DOHH2 (cell line): ENCODE measurements at regions not wholly inside any gene's neighbourhood (a gene's known extent, or its start where the extent isn't known, plus 50 kb on each side); places are given as distances from the start of the nearest gene placed in this dataset.

Source experiments
- H3F3A ChIP-seq: fragments of 200-600 bp; sonication (generic), shearing (Covaris generic); 2 replicates; pipeline ENCODE4 v1.6.0; 2016; ENCODE audit warnings: antibody characterized with exemption, mild to moderate bottlenecking; ENCODE audit not compliant: control insufficient read depth, insufficient read depth
- H3K27ac ChIP-seq: fragments of 200-600 bp; sonication (generic); 2 replicates; pipeline ENCODE4 v1.5.1; 2014; ENCODE audit warnings: low read depth, mild to moderate bottlenecking, low read length, moderate library complexity
- H3K27me3 ChIP-seq: fragments of 200-600 bp; sonication (generic); 2 replicates; pipeline ENCODE4 v1.6.1; 2014; ENCODE audit warnings: mild to moderate bottlenecking, low read length, mixed read lengths; ENCODE audit not compliant: control insufficient read depth
- H3K36me3 ChIP-seq: fragments of 200-600 bp; sonication (generic); 2 replicates; pipeline ENCODE4 v1.6.1; 2014; ENCODE audit warnings: mild to moderate bottlenecking, low read length, moderate library complexity, mixed read lengths; ENCODE audit not compliant: control insufficient read depth
- H3K4me1 ChIP-seq: fragments of 200-600 bp; sonication (generic); 2 replicates; pipeline ENCODE4 v1.6.1; 2014; ENCODE audit warnings: mild to moderate bottlenecking, low read length, mixed read lengths; ENCODE audit not compliant: control insufficient read depth
- H3K4me2 ChIP-seq: fragments of 200-600 bp; sonication (generic); 2 replicates; pipeline ENCODE4 v1.6.0; 2014; ENCODE audit warnings: mild to moderate bottlenecking, low read length, moderate library complexity
- H3K4me3 ChIP-seq: fragments of 200-600 bp; sonication (generic); 2 replicates; pipeline ENCODE4 v1.5.1; 2014; ENCODE audit warnings: mild to moderate bottlenecking, low read length, mixed read lengths
- H3K79me2 ChIP-seq: fragments of 200-600 bp; sonication (generic); 2 replicates; pipeline ENCODE4 v1.6.1; 2014; ENCODE audit warnings: mild to moderate bottlenecking, low read length, mixed read lengths; ENCODE audit not compliant: control insufficient read depth
- H3K9me2 ChIP-seq: fragments of 200-600 bp; sonication (generic); replicated peaks from 2 replicates; pipeline ENCODE4 v1.6.1; 2014; ENCODE audit warnings: mild to moderate bottlenecking, low read length, mixed read lengths; ENCODE audit not compliant: control insufficient read depth
- H3K9me3 ChIP-seq: fragments of 200-600 bp; sonication (generic); 2 replicates; pipeline ENCODE4 v1.6.1; 2014; ENCODE audit warnings: antibody characterized with exemption, low read length, mixed read lengths; ENCODE audit not compliant: control insufficient read depth, insufficient read depth
- H4K20me1 ChIP-seq: fragments of 200-600 bp; sonication (generic); 2 replicates; pipeline ENCODE4 v1.6.0; 2014; ENCODE audit warnings: low read depth, mild to moderate bottlenecking, antibody characterized with exemption, low read length, moderate library complexity; ENCODE audit not compliant: control insufficient read depth, insufficient read depth
- EZH2phosphoT487 ChIP-seq: fragments of 200-600 bp; sonication (generic); IDR thresholded peaks from 2 replicates; pipeline ENCODE4 v1.6.1; 2017; ENCODE audit warnings: borderline replicate concordance, mild to moderate bottlenecking, antibody characterized with exemption, low read length, moderate library complexity, mixed read lengths
- TF ChIP-seq, protein P1 (sequence below): fragments of 200-600 bp; sonication (generic); IDR thresholded peaks from one replicate; pipeline ENCODE4 v1.5.1; 2014; ENCODE audit warnings: antibody characterized with exemption, mild to moderate bottlenecking, low read depth, low read length; ENCODE audit not compliant: poor library complexity, severe bottlenecking

DNA sequence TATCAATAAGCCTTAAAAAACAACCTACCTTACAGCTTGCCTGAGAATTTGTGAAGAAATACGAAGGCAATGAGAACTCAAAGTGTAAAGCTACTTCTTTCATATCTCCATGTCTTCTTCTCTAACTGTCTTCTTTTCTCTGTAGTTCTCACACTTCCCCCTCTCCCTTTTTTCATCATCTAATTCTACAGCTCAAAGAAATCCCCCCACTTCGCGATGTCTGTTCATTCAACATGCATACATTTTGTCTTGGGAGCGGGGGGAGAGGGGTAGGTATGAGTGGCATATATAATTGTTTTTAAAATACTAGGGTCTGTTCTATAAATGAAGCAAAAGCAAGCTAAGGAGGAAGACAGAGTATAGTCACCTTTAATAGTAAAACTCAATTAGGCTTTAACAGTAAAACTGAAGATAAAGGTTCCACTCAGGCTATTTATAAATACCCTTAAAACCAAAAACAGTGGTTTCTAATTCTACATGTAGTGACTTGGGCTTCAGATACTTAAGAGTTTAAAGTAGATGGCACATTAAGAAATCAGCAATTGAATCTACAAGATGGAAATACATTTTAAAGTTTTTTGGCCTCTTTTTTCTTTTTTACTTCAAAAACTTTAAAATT, 106.9 kb downstream of the KLF12 start:
- Histone ChIP-seq H3K4me1 (peaks cover 41% of the 10 kb centered on the region), H3K27me3 (no peaks in the 10 kb centered on the region), H3K9me3 (no peaks in the 10 kb centered on the region), H3K79me2 (peaks cover 11% of the 10 kb centered on the region), H3F3A (no peaks in the 10 kb centered on the region; the same call in 1 of the 2 replicates), H3K36me3 (peaks cover 10% of the 10 kb centered on the region), H3K4me2 (peak overlapping the region; percentile 64), H3K9me2 (no peaks in the 10 kb centered on the region), H3K27ac (peak overlapping the region; percentile 33), H4K20me1 (no peaks in the 10 kb centered on the region), H3K4me3 (peak overlapping the region; percentile 38)
- TF ChIP-seq, protein P1, sequence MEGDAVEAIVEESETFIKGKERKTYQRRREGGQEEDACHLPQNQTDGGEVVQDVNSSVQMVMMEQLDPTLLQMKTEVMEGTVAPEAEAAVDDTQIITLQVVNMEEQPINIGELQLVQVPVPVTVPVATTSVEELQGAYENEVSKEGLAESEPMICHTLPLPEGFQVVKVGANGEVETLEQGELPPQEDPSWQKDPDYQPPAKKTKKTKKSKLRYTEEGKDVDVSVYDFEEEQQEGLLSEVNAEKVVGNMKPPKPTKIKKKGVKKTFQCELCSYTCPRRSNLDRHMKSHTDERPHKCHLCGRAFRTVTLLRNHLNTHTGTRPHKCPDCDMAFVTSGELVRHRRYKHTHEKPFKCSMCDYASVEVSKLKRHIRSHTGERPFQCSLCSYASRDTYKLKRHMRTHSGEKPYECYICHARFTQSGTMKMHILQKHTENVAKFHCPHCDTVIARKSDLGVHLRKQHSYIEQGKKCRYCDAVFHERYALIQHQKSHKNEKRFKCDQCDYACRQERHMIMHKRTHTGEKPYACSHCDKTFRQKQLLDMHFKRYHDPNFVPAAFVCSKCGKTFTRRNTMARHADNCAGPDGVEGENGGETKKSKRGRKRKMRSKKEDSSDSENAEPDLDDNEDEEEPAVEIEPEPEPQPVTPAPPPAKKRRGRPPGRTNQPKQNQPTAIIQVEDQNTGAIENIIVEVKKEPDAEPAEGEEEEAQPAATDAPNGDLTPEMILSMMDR: no peak
- no peak for TF ChIP-seq EZH2phosphoT487

DNA sequence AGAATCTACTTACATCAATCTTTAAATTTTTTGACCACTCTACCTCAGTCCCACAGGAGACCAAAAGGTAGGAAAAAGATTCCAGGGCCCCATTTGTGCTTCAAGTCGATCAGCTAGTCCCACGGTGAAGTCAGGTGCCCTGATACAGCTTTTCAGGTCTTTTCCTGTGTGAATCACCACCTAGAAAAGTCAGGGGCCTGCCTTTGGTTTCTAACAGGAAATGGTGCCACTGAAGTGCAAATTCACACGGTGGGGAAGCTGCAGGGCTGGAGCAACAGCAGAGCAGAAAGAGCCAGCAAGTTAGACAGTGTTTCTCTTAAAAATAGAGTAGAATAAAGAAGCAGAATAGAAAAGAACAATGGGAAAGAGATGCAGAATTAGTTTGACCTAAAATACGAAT, 107.5 kb downstream of the KLF12 start:
- H3K4me3 ChIP-seq: peak overlapping the region; percentile 38
- peaks cover 10% of the 10 kb centered on the region for H3K36me3 ChIP-seq
- H3K4me1 ChIP-seq: peaks cover 41% of the 10 kb centered on the region
- H3K27me3 ChIP-seq: no peaks in the 10 kb centered on the region
- H3K27ac ChIP-seq: peak overlapping the region; percentile 33
- H3F3A ChIP-seq: no peaks in the 10 kb centered on the region; the same call in 1 of the 2 replicates
- no peak for TF ChIP-seq EZH2phosphoT487
- TF ChIP-seq, protein P1: no peak
- peak overlapping the region; percentile 64 for H3K4me2 ChIP-seq
- H3K9me3 ChIP-seq: no peaks in the 10 kb centered on the region
- no peaks in the 10 kb centered on the region for H3K9me2 ChIP-seq
- no peaks in the 10 kb centered on the region for H4K20me1 ChIP-seq
- H3K79me2 ChIP-seq: peaks cover 10% of the 10 kb centered on the region

DNA sequence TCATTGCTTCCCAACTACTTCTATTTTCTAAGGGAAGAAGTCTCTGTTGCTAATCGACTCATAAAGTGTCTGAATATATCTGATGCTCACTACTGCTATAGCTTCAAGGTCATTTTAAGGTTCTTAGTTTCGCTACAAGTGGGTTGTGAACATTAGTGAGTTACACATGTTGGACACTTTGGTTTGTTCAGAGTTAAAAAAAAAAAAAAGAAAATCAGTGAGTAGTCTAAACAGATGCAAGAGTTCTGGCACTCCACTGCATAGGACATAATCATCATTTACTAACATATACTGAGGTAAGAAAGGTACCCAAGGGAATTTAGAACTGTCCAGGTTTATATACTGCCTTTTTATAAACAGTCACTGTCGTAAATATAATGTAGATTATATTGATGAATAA, 108.8 kb downstream of the KLF12 start:
- TF ChIP-seq EZH2phosphoT487: no peak
- TF ChIP-seq, protein P1: no peak
- Histone ChIP-seq H3K4me2 (peak overlapping the region; percentile 12), H3K36me3 (peaks cover 10% of the 10 kb centered on the region), H3K27ac (no peak overlapping the region), H4K20me1 (no peaks in the 10 kb centered on the region), H3K9me2 (no peaks in the 10 kb centered on the region), H3K4me3 (no peak overlapping the region), H3K9me3 (no peaks in the 10 kb centered on the region), H3K27me3 (no peaks in the 10 kb centered on the region), H3F3A (no peaks in the 10 kb centered on the region), H3K4me1 (peaks cover 41% of the 10 kb centered on the region), H3K79me2 (peaks cover 10% of the 10 kb centered on the region)
